Central memory CD4-positive, alpha-beta T cell (primary cell): ENCODE measurements at regions not wholly inside any gene's neighbourhood (a gene's known extent, or its start where the extent isn't known, plus 50 kb on each side); places are given as distances from the start of the nearest gene placed in this dataset.

Experiments used
- DNase-seq: peaks from one replicate; pipeline ENCODE4 v3.0.0; 2022

DNA sequence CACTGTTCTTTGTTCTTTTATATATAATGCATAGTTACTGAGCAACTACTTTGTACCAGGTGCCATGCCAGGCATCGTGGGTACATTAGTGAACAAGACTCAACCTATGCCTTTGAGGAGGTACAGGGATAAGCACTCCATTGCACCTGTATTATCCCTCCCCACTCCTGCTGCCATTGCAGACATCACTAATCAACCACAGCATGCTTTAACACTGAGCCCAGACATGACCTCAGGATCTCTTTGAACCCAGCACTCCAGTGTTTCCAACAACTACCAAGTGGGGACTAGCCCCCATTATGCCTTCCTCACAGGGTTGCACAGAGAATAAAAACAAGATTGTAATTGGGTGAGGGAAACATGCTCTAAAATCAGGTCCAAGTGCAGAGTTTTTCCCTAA is 60.5 kb upstream of the COL13A1 start:
- DNase-seq: no peak

DNA sequence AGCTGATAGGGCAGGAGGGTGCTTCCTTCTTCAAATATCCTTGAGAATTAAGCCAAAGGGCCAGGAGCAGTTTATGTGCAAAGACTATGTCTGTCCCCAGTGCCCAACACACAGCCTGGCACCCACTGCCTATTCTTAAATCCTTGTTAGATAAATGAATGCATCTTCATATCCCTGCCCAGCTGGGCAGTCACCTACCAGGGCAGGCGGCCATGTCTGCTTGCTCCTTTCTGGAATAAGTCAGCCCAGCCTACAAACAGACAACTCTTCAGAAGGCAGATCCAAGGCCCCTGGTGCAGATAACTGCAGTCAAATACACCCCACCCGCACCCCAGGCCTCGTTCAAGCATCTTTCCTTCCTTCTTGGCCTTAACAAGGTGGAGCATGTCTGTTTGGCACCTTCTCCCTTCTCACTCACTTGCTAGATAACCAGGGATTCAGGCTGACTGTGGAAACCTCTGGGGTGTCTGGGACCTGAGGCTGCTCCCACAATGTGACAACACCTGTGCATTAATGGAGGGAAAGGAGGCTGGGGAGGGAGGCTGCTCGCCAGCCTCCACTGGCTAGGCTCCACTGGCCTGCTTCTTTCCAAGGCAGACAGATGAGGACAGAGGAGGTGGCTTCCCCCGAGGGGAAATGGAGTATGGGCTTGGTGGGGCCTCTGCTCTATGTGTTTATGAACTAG is 59.9 kb upstream of the COL13A1 start:
- no peak for DNase-seq

DNA sequence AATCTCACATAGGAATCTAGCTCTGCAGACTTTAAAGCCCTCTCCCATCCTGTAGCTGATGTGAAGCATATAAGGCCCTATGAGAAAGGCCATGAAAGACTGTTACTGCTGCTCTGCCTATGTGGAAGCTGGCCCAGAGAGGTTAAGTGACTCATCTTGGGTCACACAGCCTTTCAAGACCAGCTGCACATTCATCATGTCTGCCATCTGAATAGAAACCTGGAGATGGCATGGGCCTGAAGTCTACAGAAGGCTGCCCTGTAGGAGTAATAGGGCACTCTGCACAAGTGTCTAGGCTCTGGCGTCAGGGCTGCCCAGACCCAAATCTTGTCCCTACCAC is 59.4 kb upstream of the COL13A1 start:
- DNase-seq: no peak

DNA sequence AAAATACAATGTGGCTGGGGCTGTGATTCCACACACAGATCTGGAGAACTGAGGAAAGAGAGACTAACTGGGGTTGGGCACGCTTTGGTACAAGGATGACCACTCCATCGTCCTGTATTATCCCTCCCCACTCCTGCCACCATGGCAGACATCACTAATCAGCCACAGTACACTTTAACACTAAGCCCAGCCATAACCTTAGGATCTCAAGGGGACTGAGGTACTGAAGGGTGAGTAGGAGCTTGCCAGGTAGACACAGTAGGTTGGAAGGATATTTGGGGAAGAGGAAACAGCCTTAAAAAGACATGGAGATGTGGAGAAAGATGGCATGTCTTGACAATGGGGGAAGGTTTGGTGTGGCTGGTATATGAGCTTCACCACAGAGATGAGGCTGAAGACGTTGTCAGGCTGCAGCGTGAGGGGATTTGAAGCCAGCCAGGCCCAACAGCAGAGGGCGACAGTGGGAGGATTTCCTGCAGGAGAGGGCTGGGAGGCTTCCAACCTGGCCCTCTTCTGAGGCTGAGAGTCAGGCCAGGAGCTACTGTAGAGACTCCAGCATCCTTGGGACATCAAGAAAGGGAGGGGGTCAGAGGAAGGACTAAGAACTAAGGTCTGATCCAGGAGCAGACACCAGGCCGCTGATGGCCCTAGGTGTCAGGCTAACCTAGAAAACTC is 58.6 kb upstream of the COL13A1 start:
- no peak for DNase-seq

DNA sequence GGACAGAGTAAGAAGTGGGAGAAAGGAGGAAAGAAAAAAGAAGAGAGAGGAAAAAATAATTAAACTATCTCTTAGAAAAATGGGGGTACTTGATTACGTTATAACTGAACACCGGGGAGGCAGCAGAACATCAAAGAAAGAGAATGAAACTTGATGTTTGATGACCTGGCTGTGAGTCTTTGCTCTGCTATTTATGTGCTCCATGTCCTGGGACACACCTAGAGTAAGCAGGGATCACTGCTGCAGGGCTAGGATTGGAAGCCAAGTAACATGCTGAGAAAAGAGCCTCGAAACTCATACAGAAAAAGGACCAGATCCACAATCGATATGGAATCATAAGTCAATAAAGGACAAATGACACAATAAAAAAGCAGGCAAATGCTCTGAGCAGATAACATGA is 56.7 kb upstream of the COL13A1 start:
- DNase-seq: no peak

DNA sequence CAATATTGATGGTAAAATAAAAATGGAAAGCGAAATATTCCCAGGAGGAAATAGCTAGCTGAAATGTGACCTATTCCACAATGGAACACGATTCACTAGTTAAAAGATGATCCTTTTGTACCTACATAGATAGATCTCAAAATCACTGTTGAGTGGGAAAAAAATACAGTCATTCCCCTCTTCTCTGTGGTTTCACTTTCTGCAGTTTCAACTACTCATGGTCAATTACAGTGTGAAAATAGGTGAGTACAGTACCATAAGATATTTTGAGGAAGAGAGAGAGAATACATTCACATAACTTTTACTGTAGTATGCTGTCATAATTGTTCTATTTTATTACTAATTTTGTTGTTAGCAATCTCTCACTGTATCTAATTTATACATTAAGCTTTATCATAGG is 56.0 kb upstream of the COL13A1 start:
- no peak for DNase-seq

DNA sequence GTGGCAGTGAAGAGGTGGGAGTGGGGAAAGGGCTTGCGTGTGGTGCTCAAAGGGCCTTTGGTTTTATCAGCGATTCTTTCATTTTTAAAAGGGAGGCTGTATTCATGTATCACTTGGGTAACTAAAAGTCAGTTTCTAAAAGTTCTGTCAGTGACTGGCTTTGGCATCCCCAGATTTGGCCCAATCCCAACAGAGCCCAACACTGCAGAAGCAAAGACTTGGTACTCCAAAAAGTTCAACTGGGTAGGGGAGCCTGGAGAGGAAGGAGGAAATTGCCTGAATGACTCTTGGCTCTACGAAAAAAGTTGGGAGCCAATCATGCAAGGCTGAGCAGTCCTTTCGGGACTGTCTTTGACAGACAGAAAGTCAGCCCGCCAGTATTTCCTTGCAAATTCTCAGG is 54.5 kb upstream of the COL13A1 start:
- no peak for DNase-seq

DNA sequence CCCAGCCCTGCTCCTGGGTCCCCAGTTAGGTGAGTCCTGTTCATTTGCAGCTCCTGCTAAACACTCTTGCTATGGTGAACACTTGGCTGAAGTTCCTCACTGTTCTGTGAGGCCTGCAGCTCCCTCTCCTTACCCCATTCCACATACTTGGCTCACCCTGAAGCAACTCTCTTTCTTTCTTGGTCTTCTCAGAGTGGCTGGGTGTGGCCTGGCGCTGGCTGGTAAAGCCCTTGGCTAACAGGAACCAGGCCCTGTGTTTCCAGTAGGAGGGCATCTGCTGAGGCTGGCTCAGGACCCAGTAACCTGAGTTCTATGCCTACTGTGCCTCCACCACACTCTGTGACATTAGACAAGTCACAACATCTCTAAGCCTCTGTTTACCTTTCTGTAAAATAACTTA is 53.1 kb upstream of the COL13A1 start:
- no peak for DNase-seq

DNA sequence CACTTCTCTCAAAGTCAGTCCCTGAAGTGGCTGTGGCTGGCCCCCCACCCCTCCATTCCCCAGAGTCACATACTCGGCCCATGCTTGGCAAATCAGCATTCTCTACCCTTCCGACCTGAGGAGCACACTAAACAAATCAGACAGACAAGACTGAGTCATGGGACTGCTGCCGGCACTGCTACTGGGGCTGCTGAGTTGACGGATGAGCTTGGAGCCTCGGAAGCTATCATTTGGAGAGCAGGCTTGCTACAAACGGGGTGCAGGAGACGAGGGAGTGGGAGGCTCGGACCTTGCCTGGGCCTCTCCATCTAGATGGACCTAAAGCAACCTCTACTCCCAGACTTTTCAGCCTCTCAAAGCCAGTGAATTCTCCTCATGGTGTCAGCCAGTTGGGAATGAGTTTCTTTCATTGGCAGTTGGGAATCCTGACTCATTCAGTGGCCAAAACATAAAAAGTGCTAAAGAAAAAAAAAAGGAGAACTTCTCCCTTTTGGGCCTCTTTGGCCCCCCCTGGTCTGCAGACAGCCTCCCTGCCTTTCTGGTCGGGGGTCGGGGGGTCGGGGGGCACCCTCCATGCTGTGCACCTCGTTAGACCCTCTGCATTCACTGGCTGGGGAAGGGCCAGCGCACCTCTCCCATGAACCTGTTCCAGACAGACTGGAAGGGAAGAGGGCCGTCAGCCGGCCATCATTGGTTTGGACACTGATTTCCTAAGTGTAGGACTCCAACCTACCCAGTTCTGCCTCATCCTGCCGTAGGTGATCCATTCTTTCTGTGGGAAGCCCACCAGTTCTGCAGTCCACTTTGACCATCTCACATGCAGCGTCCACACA is 52.3 kb upstream of the COL13A1 start:
- DNase-seq: no peak

DNA sequence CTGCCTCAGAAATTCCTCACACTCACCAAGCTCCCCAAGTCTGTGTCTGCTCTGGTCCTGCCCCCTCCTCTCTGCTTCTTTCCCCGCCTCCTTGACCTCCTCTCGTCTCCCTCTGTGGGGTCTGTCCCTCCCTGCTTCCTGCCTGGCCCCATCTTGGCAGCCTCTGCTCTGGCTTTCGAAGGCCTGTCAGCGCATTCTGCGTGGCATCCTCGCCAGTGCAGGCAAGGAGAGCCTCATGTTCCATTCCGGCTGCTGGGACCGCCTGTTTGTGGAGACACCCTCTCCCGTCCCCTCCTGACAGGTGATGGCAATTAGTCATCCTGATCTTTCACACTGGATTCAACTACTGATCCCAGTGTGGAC is 51.7 kb upstream of the COL13A1 start:
- no peak for DNase-seq

DNA sequence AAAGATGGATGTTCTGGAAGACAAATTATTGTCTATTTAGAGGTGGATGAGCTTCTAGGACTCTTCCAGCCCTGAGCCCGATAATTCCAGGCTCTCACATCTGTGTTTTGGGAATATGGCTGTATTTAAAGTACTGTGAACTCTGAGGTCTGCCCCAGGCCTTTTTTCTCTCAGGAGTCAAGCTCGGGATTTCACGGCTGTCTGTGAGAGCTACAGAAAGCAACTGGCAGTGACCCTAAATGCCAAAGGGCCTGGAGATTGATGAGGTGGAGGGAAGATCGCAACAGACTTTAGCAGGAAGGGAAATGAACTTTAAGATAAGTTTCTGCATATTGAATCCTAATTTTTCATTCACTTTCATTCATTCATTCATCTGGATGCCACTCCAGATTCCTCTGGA is 51.0 kb upstream of the COL13A1 start:
- no peak for DNase-seq

DNA sequence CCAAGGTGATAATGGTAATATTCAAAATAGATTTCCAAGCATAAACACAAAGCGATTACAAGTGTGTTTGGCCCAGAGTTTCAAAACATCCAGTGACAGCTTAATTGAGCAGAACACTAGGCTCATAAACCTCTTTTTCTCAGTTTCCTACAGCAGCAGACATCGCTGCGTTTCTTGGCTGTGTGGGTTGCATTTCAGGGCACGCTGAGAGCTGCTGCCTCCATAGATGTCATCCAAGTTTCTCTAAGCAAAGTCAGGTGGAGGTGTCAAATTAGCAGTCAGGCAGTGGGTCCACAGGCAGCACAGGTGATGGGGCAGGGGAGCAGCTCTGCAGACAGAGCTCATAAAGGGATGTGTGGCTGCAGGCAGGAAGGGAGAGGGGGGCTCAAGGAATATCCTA is 50.5 kb upstream of the COL13A1 start:
- DNase-seq: no peak
